Fibroblast of the aortic adventitia (primary cell): ENCODE measurements at regions not wholly inside any gene's neighbourhood (a gene's known extent, or its start where the extent isn't known, plus 50 kb on each side); places are given as distances from the start of the nearest gene placed in this dataset.

Experiments used
- DNase-seq: peaks from one replicate; pipeline ENCODE4 v3.0.0-alpha.2; 2010; ENCODE audit warnings: low read depth
- H3K4me3 ChIP-seq: 2 replicates; pipeline ENCODE4 v1.5.1; 2011; ENCODE audit warnings: low read depth, mild to moderate bottlenecking, control low read depth, low read length, moderate library complexity
- CTCF ChIP-seq: IDR thresholded peaks from 2 replicates; pipeline ENCODE4 v1.5.1; 2011; ENCODE audit warnings: mild to moderate bottlenecking, low read length, control low read depth, inconsistent platforms; ENCODE audit not compliant: insufficient read depth

GRCh38 chr5:91514400-91514799, 131.3 kb upstream of the ARRDC3 start:
- DNase-seq = no peak
- no peak overlapping the region for H3K4me3 ChIP-seq
- TF ChIP-seq CTCF = no peak

DNA sequence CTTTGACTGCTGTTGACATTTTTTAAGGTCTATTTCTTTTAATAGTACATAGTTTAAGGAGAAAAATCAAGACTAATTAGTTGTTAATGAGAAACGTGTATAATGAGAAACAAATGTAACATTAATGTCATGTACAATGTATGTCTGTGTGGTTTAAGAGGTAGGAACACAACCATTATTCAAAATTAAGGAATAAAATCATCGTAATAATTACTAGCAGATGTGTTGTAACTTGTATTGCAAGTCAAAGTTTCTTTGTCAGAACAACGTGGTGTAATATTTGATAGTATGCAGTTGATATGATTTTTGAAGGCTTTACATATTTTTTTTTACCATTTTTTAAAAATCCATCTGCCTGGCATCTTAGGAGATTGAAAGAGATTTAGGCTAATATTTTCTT, 120.2 kb upstream of the ARRDC3 start:
- no peak overlapping the region for H3K4me3 ChIP-seq
- DNase-seq = no peak
- TF ChIP-seq CTCF = no peak

- no peak for DNase-seq
- TF ChIP-seq CTCF = no peak
- H3K4me3 ChIP-seq = no peak overlapping the region
These were observed 117.6 kb upstream of the ARRDC3 start for GRCh38 chr5:91500758-91501157.

DNA sequence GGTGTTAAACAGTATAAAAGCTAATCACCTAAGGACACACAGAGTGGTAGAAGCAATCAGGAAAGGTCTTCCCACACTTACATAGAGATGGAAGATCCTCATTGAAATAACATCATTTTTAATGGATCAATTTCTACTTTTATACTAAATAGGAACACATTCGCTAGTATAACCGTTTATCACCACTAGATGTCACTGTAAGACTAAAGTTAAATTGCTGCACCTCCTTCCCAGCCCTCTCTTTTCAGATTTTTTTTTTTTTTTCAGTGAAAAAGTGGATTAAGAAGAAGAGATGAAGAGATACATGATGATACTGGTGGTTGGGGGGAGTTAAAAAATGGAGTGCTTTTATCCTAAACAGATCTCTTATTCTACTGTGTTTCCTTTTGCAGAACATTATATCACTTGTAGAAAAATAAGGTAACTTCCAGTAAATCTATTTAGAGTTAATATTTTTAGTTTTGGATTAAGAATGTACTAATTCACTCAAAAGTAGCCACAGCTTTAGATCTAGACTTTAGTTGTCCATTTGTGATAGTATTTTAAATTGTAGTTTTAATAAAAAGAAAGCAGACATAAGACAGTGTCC, 116.9 kb upstream of the ARRDC3 start:
- peak; percentile 57 for TF ChIP-seq CTCF
- DNase-seq = peak; percentile 72
- no peak overlapping the region for H3K4me3 ChIP-seq

GRCh38 chr5:91495699-91496098, 112.6 kb upstream of the ARRDC3 start:
- H3K4me3 ChIP-seq = no peak overlapping the region
- DNase-seq = no peak
- TF ChIP-seq CTCF = no peak

GRCh38 chr5:91494447-91494996, 111.4 kb upstream of the ARRDC3 start:
- H3K4me3 ChIP-seq = no peak overlapping the region
- DNase-seq = no peak
- no peak for TF ChIP-seq CTCF

DNA sequence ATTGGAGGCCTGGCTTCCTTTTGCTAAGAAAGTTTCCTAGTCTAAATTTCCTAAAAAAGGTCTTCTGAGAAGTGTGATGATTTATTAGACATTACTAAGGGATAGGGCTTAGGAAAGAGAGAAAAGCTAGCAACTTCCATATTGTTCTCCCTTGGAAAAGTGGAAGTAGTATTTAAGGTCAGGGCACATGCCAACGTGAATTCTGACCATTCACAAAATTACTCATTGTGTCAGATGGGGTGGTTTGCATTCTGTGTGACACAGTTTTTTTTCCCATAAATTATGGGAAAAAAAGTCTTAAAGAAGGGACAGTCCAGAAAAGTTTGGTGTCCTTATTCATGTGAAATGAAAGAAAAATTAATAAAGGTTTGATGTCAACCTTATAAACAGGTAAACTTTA, 110.0 kb upstream of the ARRDC3 start:
- no peak overlapping the region for H3K4me3 ChIP-seq
- no peak for TF ChIP-seq CTCF
- no peak for DNase-seq
